ENCODE measurements at regions not wholly inside any gene's neighbourhood (a gene's known extent, or its start where the extent isn't known, plus 50 kb on each side); places are given as distances from the start of the nearest gene placed in this dataset.
"Not testable (repeated sequence)": the region's sequence is repeated elsewhere in the genome, so short reads cannot be mapped to it uniquely, and the experiment has no call there.

DNA sequence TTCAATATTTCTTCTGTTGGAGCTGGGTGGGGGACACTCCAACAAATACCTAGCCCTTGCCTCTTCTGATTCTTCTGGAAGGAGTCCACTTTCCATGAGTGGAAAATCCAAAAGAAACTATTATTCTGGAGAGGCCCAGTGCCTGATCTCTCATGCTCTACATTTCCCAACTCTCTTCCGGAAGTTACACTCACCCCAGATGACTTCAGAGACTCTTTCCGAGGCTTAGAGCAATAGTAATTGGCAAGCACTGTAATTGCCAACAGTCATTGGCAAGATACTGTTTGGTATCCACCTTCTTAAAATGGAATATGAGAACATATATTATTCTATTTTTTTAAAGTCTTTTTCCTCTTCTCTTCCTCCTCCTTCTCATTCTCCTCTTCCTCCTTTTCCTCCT, 60.5 kb upstream of the CYRIA start:
- DNase-seq (ENCODE audit: low spot score): no peak

DNA sequence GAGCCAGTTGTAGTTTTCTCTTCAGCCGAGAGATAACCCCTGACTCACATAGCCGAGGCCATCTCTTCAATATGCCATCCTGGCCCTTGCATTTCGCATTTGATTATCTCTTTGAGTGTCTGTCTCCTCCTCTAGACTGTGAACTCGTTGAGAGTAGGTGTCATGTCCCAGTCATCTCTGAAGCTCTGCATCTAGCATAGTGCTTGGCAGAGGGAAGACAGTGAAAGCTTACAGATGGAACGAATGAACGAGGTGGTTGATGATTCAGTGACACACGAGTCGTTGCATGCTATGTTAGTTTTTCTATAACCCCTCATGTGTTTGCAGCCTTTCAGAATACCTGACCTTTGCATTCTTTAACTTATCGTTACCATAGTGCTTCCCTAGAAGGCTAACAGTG, 59.9 kb upstream of the CYRIA start:
- no peak for DNase-seq (ENCODE audit: low spot score)

DNA sequence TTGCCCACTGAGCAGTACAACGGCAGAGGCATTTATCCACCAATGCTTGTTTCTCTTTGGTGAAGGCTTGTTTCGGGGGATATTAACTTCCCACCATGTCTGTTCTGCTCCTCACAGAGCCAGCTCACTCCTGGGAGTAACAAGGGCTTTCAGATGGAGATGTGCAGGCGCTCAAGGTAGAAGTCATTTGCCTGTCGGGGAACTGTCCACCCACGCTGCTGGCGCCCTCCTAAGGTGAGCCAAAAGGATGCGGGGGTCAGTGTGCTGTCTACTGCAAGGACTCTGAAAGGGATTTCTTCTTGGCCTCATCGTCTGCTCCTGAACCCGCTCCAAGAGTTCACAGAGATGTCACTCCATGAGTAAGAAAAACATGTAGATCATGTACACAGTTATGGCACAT, 57.0 kb upstream of the CYRIA start:
- no peak for DNase-seq (ENCODE audit: low spot score)

DNA sequence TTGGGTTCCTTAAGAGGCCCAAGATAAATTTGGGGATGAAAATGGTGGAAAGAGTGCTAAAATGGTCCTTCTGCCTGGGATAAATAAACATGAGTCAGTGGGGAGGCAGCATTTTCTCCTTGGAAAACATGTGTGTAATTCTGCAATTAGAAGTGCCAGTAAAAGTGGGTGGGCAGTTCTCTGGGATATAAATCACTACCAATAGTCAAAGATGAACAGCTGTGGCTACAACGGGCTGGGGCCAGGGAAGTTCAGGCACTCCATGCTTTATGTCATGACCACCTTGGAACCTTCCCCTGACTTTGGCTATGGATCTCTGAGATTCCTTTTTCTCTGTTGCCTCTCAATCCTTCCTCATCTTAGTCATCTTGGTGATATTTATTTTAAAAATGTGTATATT, 56.5 kb upstream of the CYRIA start:
- DNase-seq (ENCODE audit: low spot score): no peak

DNA sequence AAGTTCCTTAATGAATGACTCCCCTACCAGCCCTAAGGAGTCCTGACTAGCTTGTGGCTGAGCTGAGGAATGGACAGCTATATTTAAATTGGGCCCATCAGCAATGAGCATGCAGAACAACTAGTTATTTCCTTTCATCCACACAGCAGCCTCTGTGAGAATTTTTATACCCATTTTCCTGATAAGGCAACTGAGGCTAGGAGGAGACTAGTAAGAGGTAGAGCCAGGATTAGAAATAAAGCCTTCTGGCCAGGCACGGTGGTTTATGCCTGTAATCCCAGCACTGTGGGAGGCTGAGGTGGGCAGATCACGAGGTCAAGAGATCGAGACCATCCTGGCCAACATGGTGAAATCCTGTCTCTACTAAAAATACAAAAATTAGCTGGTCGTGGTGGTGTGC, 55.9 kb upstream of the CYRIA start:
- DNase-seq (ENCODE audit: low spot score): not testable (repeated sequence)

DNA sequence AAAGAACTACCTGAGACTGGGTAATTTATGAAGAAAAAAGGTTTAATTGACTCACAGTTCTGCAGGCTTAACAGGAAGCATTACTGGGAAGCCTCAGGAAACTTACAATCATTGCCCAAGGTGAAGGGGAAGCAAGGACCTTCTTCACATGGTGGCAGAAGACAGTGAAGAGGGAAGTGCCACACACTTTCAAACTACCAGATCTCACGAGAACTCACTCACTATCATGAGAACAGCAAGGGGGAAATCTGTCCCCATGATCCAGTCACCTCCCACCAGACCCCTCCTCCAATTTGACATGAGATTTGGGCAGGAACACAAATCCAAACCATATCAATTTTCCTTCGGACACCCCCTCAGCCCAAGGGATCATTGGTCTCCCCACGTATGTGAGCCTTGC, 55.1 kb upstream of the CYRIA start:
- not testable (repeated sequence) for DNase-seq (ENCODE audit: low spot score)

DNA sequence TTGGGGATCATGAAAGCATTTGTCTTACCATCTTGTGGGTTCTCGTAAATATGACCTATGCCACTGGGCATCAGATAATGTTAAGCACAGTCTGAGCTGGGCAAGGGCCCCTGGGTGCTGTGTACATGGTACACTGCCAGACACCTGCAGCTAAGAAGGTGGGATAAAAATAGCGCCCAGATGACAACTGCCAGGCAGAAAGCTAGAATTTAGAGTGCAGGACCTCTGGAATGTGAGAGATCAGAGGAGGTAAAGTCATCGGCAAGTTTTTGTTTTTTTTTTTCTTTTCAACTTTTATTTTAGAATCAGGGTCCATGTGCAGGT, 53.8 kb upstream of the CYRIA start:
- no peak for DNase-seq (ENCODE audit: low spot score)

DNA sequence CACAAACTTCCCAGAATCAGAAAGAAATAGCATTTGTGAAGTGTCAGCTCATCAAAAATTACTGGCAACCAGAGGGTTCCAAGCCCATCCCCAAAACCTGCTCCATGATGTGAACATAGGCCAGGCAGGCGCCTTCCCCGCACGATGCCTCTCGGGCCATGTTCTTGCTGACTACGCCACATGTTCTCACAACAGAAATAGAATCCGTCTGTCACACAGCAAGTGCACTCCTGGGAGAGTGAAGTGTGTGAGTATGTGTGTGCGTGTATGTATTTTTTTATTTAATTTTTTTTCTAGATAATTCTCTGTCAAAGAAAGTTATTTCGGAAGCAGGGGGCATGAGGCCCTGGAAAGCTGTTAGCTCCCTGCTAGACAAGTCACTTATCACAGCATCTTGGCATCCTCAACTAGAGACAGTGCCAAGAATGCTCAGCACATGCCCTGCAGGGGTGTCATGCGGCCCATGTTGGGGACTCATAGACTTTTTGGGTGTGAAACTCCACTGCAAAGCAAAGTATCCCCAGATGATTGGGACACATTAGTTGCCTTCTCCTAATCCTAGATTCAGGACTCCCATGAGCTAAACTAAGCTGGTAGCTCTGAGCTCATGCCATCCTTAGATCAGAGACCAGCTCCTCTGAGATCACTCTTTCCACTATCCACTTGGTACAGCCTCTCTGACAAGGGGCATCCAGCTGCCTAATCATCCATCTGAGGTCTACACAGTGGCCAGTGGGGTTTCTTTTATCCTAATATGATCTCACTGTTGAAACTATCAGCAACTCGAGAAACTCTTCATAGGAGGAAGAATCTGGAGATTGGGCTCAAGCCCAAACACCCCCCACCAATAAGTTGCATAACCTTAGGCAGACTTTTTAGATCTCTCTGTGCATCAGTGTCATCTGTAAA, 53.2 kb upstream of the CYRIA start:
- no peak for DNase-seq (ENCODE audit: low spot score)

DNA sequence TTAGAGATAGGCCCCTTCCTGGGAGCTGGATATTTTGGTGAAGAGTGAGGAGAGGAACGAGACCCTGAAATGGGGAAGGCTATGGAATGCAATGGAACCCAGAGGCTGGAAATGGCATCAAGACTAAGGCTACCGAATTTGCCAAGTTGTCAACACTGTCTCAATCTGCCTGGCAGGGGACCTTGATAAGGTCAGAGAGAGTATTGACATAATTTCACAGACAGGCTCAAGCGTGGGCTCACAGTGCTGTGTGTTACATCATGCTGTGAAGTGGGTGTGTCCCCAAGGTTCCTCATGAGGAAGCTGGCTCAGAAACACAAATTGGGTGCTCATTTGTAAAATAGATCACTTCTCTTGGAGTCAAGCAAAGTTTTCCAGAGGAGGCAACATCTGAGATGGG, 51.8 kb upstream of the CYRIA start:
- DNase-seq (ENCODE audit: low spot score): no peak

DNA sequence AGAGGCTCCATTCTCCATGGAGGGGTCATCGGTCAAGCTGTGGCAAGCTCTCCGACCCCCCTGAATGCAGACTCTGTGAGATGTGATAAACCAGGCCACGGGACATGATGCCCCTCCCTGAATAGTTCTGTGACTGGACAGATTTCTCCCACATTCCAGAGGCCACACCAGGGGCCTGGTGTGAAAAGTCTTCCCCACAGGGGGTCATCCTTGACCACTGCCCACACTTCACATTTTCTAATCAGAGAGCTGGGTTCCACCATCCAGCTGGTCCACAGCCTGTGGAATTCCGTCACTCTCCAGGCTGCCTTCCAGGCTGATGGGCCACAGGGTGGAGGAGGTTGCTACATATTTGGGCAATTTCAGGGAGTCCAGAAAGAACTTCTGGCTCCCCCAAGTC, 51.3 kb upstream of the CYRIA start:
- DNase-seq (ENCODE audit: low spot score): no peak

DNA sequence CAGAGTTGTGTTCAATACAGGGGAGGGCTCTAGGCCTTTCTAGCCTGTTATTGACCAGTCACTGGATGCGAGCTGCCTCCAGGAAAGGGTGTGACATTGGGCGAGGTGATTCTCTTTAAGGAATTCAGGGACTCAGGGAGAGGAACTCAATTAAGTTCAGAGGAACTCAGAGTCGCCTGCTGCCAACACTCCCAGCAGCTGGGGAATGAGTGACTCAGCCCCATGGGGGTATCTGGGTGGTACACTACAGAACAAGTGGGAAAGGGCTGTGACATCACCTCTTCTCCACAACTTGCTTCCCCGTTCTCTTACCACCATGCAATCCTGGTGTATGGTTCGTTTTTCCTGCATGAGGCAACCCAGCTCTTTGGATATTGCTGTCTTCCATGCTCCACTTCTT, 50.4 kb upstream of the CYRIA start:
- no peak for DNase-seq (ENCODE audit: low spot score)

Data from AG08396 (cell line).